K562 (cell line): ENCODE measurements at regions not wholly inside any gene's neighbourhood (a gene's known extent, or its start where the extent isn't known, plus 50 kb on each side); places are given as distances from the start of the nearest gene placed in this dataset.

Experiments
- ATAC-seq: fragments of 200-7000 bp; cut with Tn5 transposase; 3 replicates; pipeline ENCODE4 v1.9.1; 2020; ENCODE audit warnings: moderate library complexity
- BruUV-seq: library from RNA; stranded (reverse); fragments of 400-500 nt; replicated peaks from 2 replicates; lab custom pipeline; 2021; lab: Mats Ljungman, UMichigan
- CTCF ChIA-PET: fragments of 300-600 bp; formaldehyde crosslinking; extraction: SDS; loops from one replicate; lab custom pipeline; 2021; ENCODE audit warnings: low intra/inter-chr PET ratio; lab: Yijun Ruan, JAX
- POLR2A ChIA-PET: fragments of 300-600, 350-650 bp; sonication (Branson Sonifier 250); formaldehyde crosslinking; extraction: SDS; loops from one replicate; lab custom pipeline; 2021; ENCODE audit warnings: antibody characterized with exemption, inconsistent platforms; lab: Yijun Ruan, JAX
- DNase-seq, 4 experiments: peaks; one replicate each; pipeline versions ENCODE4 v3.0.0 to v3.0.0-alpha.2; 2011 to 2018; ENCODE audit warnings: low spot score in 3 of 4, mixed read lengths in 3 of 4; ENCODE audit errors: extremely low read depth in 1 of 4
- FAIRE-seq: peaks from 2 replicates; lab custom pipeline; 2011; peaks lifted over from hg19 to GRCh38; lab: Jason Lieb, UNC
- H2AFZ ChIP-seq: 2 replicates; pipeline ENCODE4 v1.6.0; 2011; ENCODE audit warnings: low read depth, low read length, control low read depth, inconsistent platforms
- H3K27ac ChIP-seq: fragments of 200-600 bp; 3 replicates; pipeline ENCODE4 v1.8.0; 2011; ENCODE audit warnings: low read depth, mild to moderate bottlenecking, control low read depth, inconsistent platforms, low read length, moderate library complexity, mixed read lengths; ENCODE audit errors: extremely low read depth
- H3K27me3 ChIP-seq, 2 experiments: fragments of 300-600 bp in 1 of 2; 2 replicates in 1 of 2; 3 replicates in 1 of 2; pipeline versions ENCODE4 v1.6.0 to v1.8.0; 2011; ENCODE audit warnings: inconsistent platforms in 2 of 2, low read length in 2 of 2, mild to moderate bottlenecking in 1 of 2, mixed read lengths in 1 of 2, moderate library complexity in 1 of 2; ENCODE audit not compliant: control insufficient read depth in 2 of 2, insufficient read depth in 2 of 2
- H3K36me3 ChIP-seq: fragments of 300-600 bp; 3 replicates; pipeline ENCODE4 v1.8.0; 2011; ENCODE audit warnings: mild to moderate bottlenecking, low read length, inconsistent platforms; ENCODE audit not compliant: control insufficient read depth, insufficient read depth
- H3K4me1 ChIP-seq, 2 experiments: fragments of 200-600 bp in 1 of 2; replicated peaks in 1 of 2; 2 replicates in 1 of 2; 3 replicates in 1 of 2; pipeline versions ENCODE4 v1.5.1 to v1.8.0; 2011; ENCODE audit warnings: inconsistent platforms in 2 of 2, low read length in 2 of 2, mild to moderate bottlenecking in 1 of 2, mixed read lengths in 1 of 2, moderate library complexity in 1 of 2; ENCODE audit not compliant: control insufficient read depth in 2 of 2, insufficient read depth in 2 of 2
- H3K4me2 ChIP-seq: 2 replicates; pipeline ENCODE4 v1.6.1; 2011; ENCODE audit warnings: low read length, control low read depth, inconsistent platforms, mixed read lengths; ENCODE audit not compliant: insufficient read depth
- H3K4me3 ChIP-seq: fragments of 200-600 bp; sonication (generic), shearing (Covaris generic); 2 replicates; pipeline ENCODE4 v1.5.1; 2016; ENCODE audit warnings: control low read depth, inconsistent platforms
- H3K79me2 ChIP-seq: fragments of 200-600 bp; 3 replicates; pipeline ENCODE4 v1.8.0; 2011; ENCODE audit warnings: low read length, inconsistent platforms; ENCODE audit not compliant: control insufficient read depth, insufficient read depth
- H3K9ac ChIP-seq, 2 experiments: 2 replicates each; pipeline versions ENCODE4 v1.6.0 to v1.6.1; 2011; ENCODE audit warnings: low read depth in 2 of 2, low read length in 2 of 2, control low read depth in 1 of 2, inconsistent platforms in 1 of 2, mild to moderate bottlenecking in 1 of 2, mixed read lengths in 1 of 2; ENCODE audit not compliant: insufficient read depth in 1 of 2
- H3K9me1 ChIP-seq: one replicate; pipeline ENCODE4 v1.6.0; 2011; ENCODE audit warnings: inconsistent platforms, mild to moderate bottlenecking, low read length, moderate library complexity; ENCODE audit not compliant: control insufficient read depth, insufficient read depth
- H3K9me3 ChIP-seq: replicated peaks from 2 replicates; pipeline ENCODE4 v1.5.1; 2011; ENCODE audit warnings: low read depth, low read length, inconsistent platforms; ENCODE audit not compliant: control insufficient read depth, insufficient read depth
- H4K20me1 ChIP-seq: replicated peaks from 2 replicates; pipeline ENCODE4 v1.6.1; 2011; ENCODE audit warnings: low read length, inconsistent platforms, mixed read lengths; ENCODE audit not compliant: control insufficient read depth, insufficient read depth
- ATF3 ChIP-seq, 2 experiments: fragments of 450-650 bp in 1 of 2; sonication (generic) in 1 of 2; formaldehyde crosslinking in 1 of 2; IDR thresholded peaks in 1 of 2; conservative IDR thresholded peaks in 1 of 2; 2 replicates each; pipeline versions ENCODE4 v1.6.1 to v1.8.1; 2016 to 2023; ENCODE audit warnings: mild to moderate bottlenecking in 2 of 2, moderate library complexity in 2 of 2, inconsistent platforms in 1 of 2, missing genetic modification reagents in 1 of 2
- FUS ChIP-seq: fragments of 200-400 bp; formaldehyde crosslinking; optimal IDR thresholded peaks from 2 replicates; pipeline ENCODE3; 2017; ENCODE audit warnings: low read depth, low read length
- HCFC1 ChIP-seq: IDR thresholded peaks from 2 replicates; pipeline ENCODE4 v1.6.1; 2012; ENCODE audit warnings: low read depth, low read length, improper control_type of control experiment
- MEF2D ChIP-seq: conservative IDR thresholded peaks from 2 replicates; pipeline ENCODE4 v1.6.1; 2016; ENCODE audit warnings: low read depth, missing genetic modification characterization, missing compliant biosample characterization
- PML ChIP-seq: IDR thresholded peaks from 2 replicates; pipeline ENCODE4 v1.6.1; 2012; ENCODE audit warnings: low read length, inconsistent platforms
- POLR3G ChIP-seq: IDR thresholded peaks from 2 replicates; pipeline ENCODE4 v1.6.1; 2011; ENCODE audit not compliant: insufficient read length, insufficient replicate concordance; ENCODE audit errors: extremely low read depth
- PPARD ChIP-seq: fragments of 250-450 bp; sonication (Bioruptor Pico); IDR thresholded peaks from 2 replicates; pipeline ENCODE4 v1.8.0; 2022; ENCODE audit warnings: inconsistent platforms, mild to moderate bottlenecking, moderate library complexity
- RAD51 ChIP-seq: fragments of 450-650 bp; IDR thresholded peaks from 2 replicates; pipeline ENCODE4 v1.7.1; 2016; ENCODE audit warnings: low read depth, mild to moderate bottlenecking, borderline replicate concordance
- RBM25 ChIP-seq: fragments of 200-400 bp; formaldehyde crosslinking; IDR thresholded peaks from 2 replicates; pipeline ENCODE4 v1.6.1; 2018; ENCODE audit warnings: low read length, low read depth, moderate library complexity; ENCODE audit not compliant: severe bottlenecking
- RFX7 ChIP-seq: fragments of 250-450 bp; sonication (Bioruptor Pico); IDR thresholded peaks from 2 replicates; pipeline ENCODE4 v1.5.1; 2021; ENCODE audit warnings: mild to moderate bottlenecking
- SIN3A ChIP-seq, 2 experiments: fragments of 150-350 bp in 1 of 2; IDR thresholded peaks; 2 replicates each; pipeline ENCODE4 v1.6.1; 2011 to 2016; ENCODE audit warnings: borderline replicate concordance in 2 of 2, low read depth in 2 of 2, low read length in 2 of 2, mild to moderate bottlenecking in 2 of 2, moderate library complexity in 2 of 2; ENCODE audit not compliant: control insufficient read depth in 1 of 2
- VEZF1 ChIP-seq: fragments of 200-800 bp; sonication (Bioruptor generic); IDR thresholded peaks from 2 replicates; pipeline ENCODE4 v1.6.1; 2017; ENCODE audit warnings: missing genetic modification characterization, missing compliant biosample characterization
- WGBS: fragments of 100-300 bp; shearing (Covaris generic); methylation state at CpG from one replicate; pipeline ENCODE4 v1.1.6; 2016; ENCODE audit warnings: low coverage, mixed read lengths; ENCODE audit not compliant: insufficient coverage; ENCODE audit errors: missing lambda C conversion rate; 5-methylcytosine and 5-hydroxymethylcytosine counted together
- in situ Hi-C: fragments of 300-500 bp; cut with MboI; formaldehyde crosslinking; loops from 4 replicates; pipeline ENCODE4 v1.15.0; 2018; ENCODE audit warnings: inconsistent platforms, mixed read lengths
- intact Hi-C: fragments of 100-400 bp; cut with micrococcal nuclease; formaldehyde crosslinking; loops from 2 replicates; pipeline ENCODE4 v1.14.2; 2022
- TF ChIP-seq, protein P1 (sequence below): fragments of 450-650 bp; IDR thresholded peaks from 2 replicates; pipeline ENCODE4 v1.6.1; 2014; ENCODE audit warnings: low read depth, mild to moderate bottlenecking, moderate library complexity, borderline replicate concordance

DNA sequence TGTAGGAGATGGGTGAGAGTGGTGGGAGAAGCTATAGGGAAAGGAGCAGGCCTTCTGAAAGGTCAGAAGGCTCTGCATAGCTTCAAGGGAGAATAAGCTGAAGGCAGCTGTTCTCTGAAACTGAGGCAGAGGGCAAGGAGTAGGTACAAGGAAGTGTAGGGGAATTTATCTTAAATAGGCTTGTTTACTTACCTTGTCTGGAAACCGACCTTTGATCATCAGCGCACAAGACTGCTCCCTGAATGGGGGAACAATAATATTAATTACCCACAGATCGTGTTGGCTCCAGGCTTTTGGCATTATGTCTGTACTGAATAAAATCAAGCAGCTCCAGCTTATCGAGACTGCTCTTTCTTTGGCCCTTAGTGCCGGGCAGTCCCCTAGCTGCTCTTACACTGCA lies 175.5 kb upstream of the MAGEB16 start:
- no peak for ATAC-seq
- no peaks in the 10 kb centered on the region for H3K9me1 ChIP-seq
- no TSS peak for BruUV-seq
- H3K36me3 ChIP-seq: no peaks in the 10 kb centered on the region
- H3K9me3 ChIP-seq: no peaks in the 10 kb centered on the region
- CTCF ChIA-PET: no interaction called here
- 0% methylated on average over 4 of the region's 5 CpGs for WGBS
- in situ Hi-C loops: no loop called here
- no peak overlapping the region for H3K4me3 ChIP-seq
- H3K4me2 ChIP-seq: no peak overlapping the region
- H3K27ac ChIP-seq: no peak overlapping the region
- H3K9ac ChIP-seq: no peak overlapping the region
- H3K79me2 ChIP-seq: no peaks in the 10 kb centered on the region; the same call in 2 of the 3 replicates
- no peaks in the 10 kb centered on the region for H3K27me3 ChIP-seq
- DNase-seq: no peak
- intact Hi-C loops: no loop called here
- H3K4me1 ChIP-seq: no peaks in the 10 kb centered on the region
- no peaks in the 10 kb centered on the region for H4K20me1 ChIP-seq
- TF ChIP-seq HCFC1 (no peak), PPARD (no peak), FUS (no peak), POLR3G (no peak), RFX7 (no peak), RAD51 (no peak), VEZF1 (CRISPR knock-in tag) (no peak), ATF3 (IDR thresholded peaks at IDR 0.05) (no peak), ATF3 (CRISPR knock-in tag; conservative IDR thresholded peaks at IDR 0.05) (no peak), MEF2D (tag) (no peak), PML (no peak), SIN3A (IDR thresholded peaks at IDR 0.05; ENCODE audit: borderline replicate concordance in 2 of 2, control insufficient read depth in 1 of 2, low read depth in 2 of 2, low read length in 2 of 2) (no peak), RBM25 (no peak)
- TF ChIP-seq, protein P1, sequence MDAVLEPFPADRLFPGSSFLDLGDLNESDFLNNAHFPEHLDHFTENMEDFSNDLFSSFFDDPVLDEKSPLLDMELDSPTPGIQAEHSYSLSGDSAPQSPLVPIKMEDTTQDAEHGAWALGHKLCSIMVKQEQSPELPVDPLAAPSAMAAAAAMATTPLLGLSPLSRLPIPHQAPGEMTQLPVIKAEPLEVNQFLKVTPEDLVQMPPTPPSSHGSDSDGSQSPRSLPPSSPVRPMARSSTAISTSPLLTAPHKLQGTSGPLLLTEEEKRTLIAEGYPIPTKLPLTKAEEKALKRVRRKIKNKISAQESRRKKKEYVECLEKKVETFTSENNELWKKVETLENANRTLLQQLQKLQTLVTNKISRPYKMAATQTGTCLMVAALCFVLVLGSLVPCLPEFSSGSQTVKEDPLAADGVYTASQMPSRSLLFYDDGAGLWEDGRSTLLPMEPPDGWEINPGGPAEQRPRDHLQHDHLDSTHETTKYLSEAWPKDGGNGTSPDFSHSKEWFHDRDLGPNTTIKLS: no peak
- no peak for FAIRE-seq
- POLR2A ChIA-PET: no interaction called here
- no peak overlapping the region for H2AFZ ChIP-seq
